ENCODE measurements at regions not wholly inside any gene's neighbourhood (a gene's known extent, or its start where the extent isn't known, plus 50 kb on each side); places are given as distances from the start of the nearest gene placed in this dataset.

DNA sequence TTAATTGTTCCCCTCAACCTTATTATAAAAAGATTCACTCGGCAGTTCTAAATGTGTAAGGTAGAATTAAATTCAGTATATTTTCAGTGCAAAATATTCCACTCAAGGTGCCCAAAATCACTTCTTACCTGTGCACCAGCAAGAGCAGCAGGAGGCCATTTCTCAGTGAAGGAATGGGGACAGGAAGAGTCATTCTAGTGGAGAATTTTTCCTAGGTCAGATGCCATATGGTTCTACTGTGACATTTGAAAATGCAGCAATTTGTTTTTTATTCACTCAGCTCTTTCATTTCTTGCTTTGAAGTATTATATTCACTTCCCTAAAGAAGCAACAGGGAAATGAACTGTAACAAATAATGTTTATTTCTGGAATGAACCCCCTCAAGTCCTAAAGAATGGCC is 264.0 kb upstream of the SYT1 start:
- TF ChIP-seq CSDC2 (CRISPR knock-in tag; IDR thresholded peaks at IDR 0.05) = no peak
- no peak for TF ChIP-seq ZC3H10 (CRISPR knock-in tag; IDR thresholded peaks at IDR 0.05)
- ATAC-seq = no peak

DNA sequence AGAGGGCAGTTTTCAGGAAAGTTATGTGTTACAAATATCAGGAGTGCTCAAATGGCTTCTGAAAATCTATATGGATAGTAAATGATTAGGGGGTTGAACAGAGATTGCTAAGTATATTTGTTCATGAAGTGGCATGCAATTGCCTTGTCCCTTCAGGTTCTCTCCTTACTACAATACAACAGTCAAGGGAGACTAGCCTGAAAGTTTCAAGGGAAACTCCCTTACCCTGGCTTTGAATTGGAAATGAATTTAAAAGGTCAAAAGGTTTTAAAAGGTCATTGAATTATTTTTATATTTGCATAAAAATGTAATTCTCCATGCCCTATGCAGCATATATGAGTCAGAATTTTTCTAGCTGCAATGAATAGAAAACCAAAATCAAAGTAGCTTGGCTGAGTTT is 253.1 kb upstream of the SYT1 start:
- TF ChIP-seq GLIS3 (CRISPR knock-in tag; IDR thresholded peaks at IDR 0.05) (no peak), TCF4 (CRISPR knock-in tag; IDR thresholded peaks at IDR 0.05; ENCODE audit: borderline replicate concordance) (no peak), BACH2 (CRISPR knock-in tag; IDR thresholded peaks at IDR 0.05; ENCODE audit: borderline replicate concordance) (no peak), ARNTL (CRISPR knock-in tag; IDR thresholded peaks at IDR 0.05; ENCODE audit: borderline replicate concordance, low read depth) (no peak), ZNF565 (CRISPR knock-in tag; conservative IDR thresholded peaks at IDR 0.05; ENCODE audit: low read depth) (no peak), SNAI2 (CRISPR knock-in tag; IDR thresholded peaks at IDR 0.05) (no peak), ESRRG (CRISPR knock-in tag; IDR thresholded peaks at IDR 0.05) (no peak), ZC3H10 (CRISPR knock-in tag; IDR thresholded peaks at IDR 0.05) (no peak), ISL1 (CRISPR knock-in tag; IDR thresholded peaks at IDR 0.05) (no peak), ZFP30 (CRISPR knock-in tag; IDR thresholded peaks at IDR 0.05) (no peak), ZNF8 (CRISPR knock-in tag; IDR thresholded peaks at IDR 0.05) (no peak)
- TF ChIP-seq, protein P1, sequence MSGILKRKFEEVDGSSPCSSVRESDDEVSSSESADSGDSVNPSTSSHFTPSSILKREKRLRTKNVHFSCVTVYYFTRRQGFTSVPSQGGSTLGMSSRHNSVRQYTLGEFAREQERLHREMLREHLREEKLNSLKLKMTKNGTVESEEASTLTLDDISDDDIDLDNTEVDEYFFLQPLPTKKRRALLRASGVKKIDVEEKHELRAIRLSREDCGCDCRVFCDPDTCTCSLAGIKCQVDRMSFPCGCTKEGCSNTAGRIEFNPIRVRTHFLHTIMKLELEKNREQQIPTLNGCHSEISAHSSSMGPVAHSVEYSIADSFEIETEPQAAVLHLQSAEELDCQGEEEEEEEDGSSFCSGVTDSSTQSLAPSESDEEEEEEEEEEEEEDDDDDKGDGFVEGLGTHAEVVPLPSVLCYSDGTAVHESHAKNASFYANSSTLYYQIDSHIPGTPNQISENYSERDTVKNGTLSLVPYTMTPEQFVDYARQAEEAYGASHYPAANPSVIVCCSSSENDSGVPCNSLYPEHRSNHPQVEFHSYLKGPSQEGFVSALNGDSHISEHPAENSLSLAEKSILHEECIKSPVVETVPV (CRISPR knock-in tag; IDR thresholded peaks at IDR 0.05) = no peak
- TF ChIP-seq, protein P2, sequence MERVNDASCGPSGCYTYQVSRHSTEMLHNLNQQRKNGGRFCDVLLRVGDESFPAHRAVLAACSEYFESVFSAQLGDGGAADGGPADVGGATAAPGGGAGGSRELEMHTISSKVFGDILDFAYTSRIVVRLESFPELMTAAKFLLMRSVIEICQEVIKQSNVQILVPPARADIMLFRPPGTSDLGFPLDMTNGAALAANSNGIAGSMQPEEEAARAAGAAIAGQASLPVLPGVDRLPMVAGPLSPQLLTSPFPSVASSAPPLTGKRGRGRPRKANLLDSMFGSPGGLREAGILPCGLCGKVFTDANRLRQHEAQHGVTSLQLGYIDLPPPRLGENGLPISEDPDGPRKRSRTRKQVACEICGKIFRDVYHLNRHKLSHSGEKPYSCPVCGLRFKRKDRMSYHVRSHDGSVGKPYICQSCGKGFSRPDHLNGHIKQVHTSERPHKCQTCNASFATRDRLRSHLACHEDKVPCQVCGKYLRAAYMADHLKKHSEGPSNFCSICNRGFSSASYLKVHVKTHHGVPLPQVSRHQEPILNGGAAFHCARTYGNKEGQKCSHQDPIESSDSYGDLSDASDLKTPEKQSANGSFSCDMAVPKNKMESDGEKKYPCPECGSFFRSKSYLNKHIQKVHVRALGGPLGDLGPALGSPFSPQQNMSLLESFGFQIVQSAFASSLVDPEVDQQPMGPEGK (CRISPR knock-in tag; IDR thresholded peaks at IDR 0.05; ENCODE audit: borderline replicate concordance) = no peak
- TF ChIP-seq, protein P3, sequence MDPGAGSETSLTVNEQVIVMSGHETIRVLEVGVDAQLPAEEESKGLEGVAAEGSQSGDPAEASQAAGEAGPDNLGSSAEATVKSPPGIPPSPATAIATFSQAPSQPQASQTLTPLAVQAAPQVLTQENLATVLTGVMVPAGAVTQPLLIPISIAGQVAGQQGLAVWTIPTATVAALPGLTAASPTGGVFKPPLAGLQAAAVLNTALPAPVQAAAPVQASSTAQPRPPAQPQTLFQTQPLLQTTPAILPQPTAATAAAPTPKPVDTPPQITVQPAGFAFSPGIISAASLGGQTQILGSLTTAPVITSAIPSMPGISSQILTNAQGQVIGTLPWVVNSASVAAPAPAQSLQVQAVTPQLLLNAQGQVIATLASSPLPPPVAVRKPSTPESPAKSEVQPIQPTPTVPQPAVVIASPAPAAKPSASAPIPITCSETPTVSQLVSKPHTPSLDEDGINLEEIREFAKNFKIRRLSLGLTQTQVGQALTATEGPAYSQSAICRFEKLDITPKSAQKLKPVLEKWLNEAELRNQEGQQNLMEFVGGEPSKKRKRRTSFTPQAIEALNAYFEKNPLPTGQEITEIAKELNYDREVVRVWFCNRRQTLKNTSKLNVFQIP (CRISPR knock-in tag; IDR thresholded peaks at IDR 0.05; ENCODE audit: borderline replicate concordance, low read depth) = no peak
- no peak for ATAC-seq

DNA sequence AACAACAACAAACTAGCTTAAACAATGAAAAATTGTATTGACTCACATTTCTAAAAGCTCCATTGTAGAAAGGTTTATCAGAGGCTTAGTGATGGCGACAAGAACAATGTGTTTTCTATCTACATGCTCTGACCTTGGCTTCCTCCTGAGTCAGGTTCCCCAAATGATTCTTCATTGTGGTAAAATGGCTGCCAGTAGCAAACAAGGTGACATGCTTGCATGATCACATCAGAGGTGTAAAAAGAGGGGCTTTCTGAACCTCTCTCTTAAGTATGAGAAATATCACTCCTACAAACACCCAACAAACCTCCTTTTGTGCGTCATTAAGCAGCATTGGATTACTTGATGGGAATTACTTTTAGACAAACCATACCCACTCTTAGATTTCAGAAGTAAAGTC is 252.4 kb upstream of the SYT1 start:
- TF ChIP-seq SNAI2 (CRISPR knock-in tag; IDR thresholded peaks at IDR 0.05) = no peak
- TF ChIP-seq TCF4 (CRISPR knock-in tag; IDR thresholded peaks at IDR 0.05; ENCODE audit: borderline replicate concordance) = no peak
- ATAC-seq = no peak

DNA sequence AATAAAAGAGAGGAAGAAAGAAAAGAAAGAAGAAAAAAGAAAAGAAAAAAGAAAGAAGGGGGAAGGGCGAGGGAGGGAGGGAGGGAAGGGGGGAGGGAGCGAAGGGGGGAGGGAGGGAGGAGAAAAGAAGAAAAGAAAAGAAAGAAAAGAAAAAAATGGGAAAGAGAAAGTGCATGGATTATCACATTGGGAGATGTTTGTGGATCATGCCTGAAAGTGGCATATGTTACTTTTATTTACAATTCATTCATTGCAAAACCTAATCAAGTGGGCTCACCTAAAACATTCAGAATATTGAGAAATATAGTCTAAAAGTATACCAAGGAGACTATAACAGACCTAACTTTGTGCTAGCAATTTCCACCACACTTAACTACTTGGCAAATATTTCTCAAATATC is 246.9 kb upstream of the SYT1 start:
- no peak for ATAC-seq
- TF ChIP-seq GLIS3 (CRISPR knock-in tag; IDR thresholded peaks at IDR 0.05) = no peak
- TF ChIP-seq ZNF565 (CRISPR knock-in tag; conservative IDR thresholded peaks at IDR 0.05; ENCODE audit: low read depth) = no peak
- TF ChIP-seq, protein P4, sequence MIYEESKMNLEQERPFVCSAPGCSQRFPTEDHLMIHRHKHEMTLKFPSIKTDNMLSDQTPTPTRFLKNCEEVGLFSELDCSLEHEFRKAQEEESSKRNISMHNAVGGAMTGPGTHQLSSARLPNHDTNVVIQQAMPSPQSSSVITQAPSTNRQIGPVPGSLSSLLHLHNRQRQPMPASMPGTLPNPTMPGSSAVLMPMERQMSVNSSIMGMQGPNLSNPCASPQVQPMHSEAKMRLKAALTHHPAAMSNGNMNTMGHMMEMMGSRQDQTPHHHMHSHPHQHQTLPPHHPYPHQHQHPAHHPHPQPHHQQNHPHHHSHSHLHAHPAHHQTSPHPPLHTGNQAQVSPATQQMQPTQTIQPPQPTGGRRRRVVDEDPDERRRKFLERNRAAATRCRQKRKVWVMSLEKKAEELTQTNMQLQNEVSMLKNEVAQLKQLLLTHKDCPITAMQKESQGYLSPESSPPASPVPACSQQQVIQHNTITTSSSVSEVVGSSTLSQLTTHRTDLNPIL (CRISPR knock-in tag; IDR thresholded peaks at IDR 0.05; ENCODE audit: low read depth) = no peak
- no peak for TF ChIP-seq ZC3H10 (CRISPR knock-in tag; IDR thresholded peaks at IDR 0.05)
- TF ChIP-seq ZNF70 (CRISPR knock-in tag; IDR thresholded peaks at IDR 0.05) = no peak
- TF ChIP-seq ARNTL (CRISPR knock-in tag; IDR thresholded peaks at IDR 0.05; ENCODE audit: borderline replicate concordance, low read depth) = no peak
- no peak for TF ChIP-seq ESRRG (CRISPR knock-in tag; IDR thresholded peaks at IDR 0.05)
- no peak for TF ChIP-seq ZNF8 (CRISPR knock-in tag; IDR thresholded peaks at IDR 0.05)
- TF ChIP-seq, protein P1 (CRISPR knock-in tag; IDR thresholded peaks at IDR 0.05) = no peak
- no peak for TF ChIP-seq ZFP30 (CRISPR knock-in tag; IDR thresholded peaks at IDR 0.05)
- TF ChIP-seq CSDC2 (CRISPR knock-in tag; IDR thresholded peaks at IDR 0.05) = no peak
- no peak for TF ChIP-seq SNAI2 (CRISPR knock-in tag; IDR thresholded peaks at IDR 0.05)
- no peak for TF ChIP-seq RARB (CRISPR knock-in tag; IDR thresholded peaks at IDR 0.05)

Measured in SK-N-SH treated with all-trans-retinoic acid at 6 μM for 48 hours (cell line).